Hypothalamus (tissue), 51 donors: ENCODE measurements at regions not wholly inside any gene's neighbourhood (a gene's known extent, or its start where the extent isn't known, plus 50 kb on each side); places are given as distances from the start of the nearest gene placed in this dataset.
"Not testable (repeated sequence)": the region's sequence is repeated elsewhere in the genome, so short reads cannot be mapped to it uniquely, and the experiment has no call there.

Experiments
- DNase-seq, 51 donors: peaks; one replicate each; lab custom pipeline; 2025; lab: John Stamatoyannopoulos, UW

- no peak for DNase-seq
Observed at GRCh38 chr12:59517522-59517921, 78.3 kb upstream of the SLC16A7 start.

GRCh38 chr12:59500915-59501314 lies 94.9 kb upstream of the SLC16A7 start:
- no peak for DNase-seq

- DNase-seq: peak in 1 of 51 donors; percentile 4
Observed at GRCh38 chr12:59500335-59500734, 95.5 kb upstream of the SLC16A7 start.

GRCh38 chr12:59499774-59500173 lies 96.1 kb upstream of the SLC16A7 start:
- no peak for DNase-seq

- no peak for DNase-seq
Observed at GRCh38 chr12:59494617-59495016, 101.2 kb upstream of the SLC16A7 start.

- DNase-seq: no peak
Observed at GRCh38 chr12:59491877-59492276, 104.0 kb upstream of the SLC16A7 start.

- DNase-seq: no peak
Observed at GRCh38 chr12:59486827-59487226, 109.0 kb upstream of the SLC16A7 start.

- DNase-seq: no peak
Observed at GRCh38 chr12:59484575-59484974, 111.3 kb upstream of the SLC16A7 start.

GRCh38 chr12:59474236-59474635 lies 121.6 kb upstream of the SLC16A7 start:
- not testable (repeated sequence) for DNase-seq

- no peak for DNase-seq
Observed at GRCh38 chr12:59472273-59472672, 123.6 kb upstream of the SLC16A7 start.

GRCh38 chr12:59459966-59460660 lies 135.7 kb upstream of the SLC16A7 start:
- no peak for DNase-seq

- no peak for DNase-seq
Observed at GRCh38 chr12:59453475-59453874, 142.4 kb upstream of the SLC16A7 start.

- DNase-seq: no peak
Observed at GRCh38 chr12:59452746-59453145, 143.1 kb upstream of the SLC16A7 start.

GRCh38 chr12:59452259-59452658 lies 143.6 kb upstream of the SLC16A7 start:
- no peak for DNase-seq

- DNase-seq: no peak
Observed at GRCh38 chr12:59446116-59446515, 149.7 kb upstream of the SLC16A7 start.

GRCh38 chr12:59444932-59445331 lies 150.9 kb upstream of the SLC16A7 start:
- no peak for DNase-seq

- no peak for DNase-seq
Observed at GRCh38 chr12:59432057-59432456, 163.8 kb upstream of the SLC16A7 start.

- peak in 1 of 51 donors; percentile 4 for DNase-seq
Observed at GRCh38 chr12:59431266-59431665, 164.6 kb upstream of the SLC16A7 start.

GRCh38 chr12:59429766-59430165 lies 166.1 kb upstream of the SLC16A7 start:
- no peak for DNase-seq

GRCh38 chr12:59425798-59426197 lies 170.0 kb upstream of the SLC16A7 start:
- no peak for DNase-seq

- not testable (repeated sequence) for DNase-seq
Observed at GRCh38 chr12:59424666-59425065, 171.2 kb upstream of the SLC16A7 start.

GRCh38 chr12:59414051-59414450 lies 181.8 kb upstream of the SLC16A7 start:
- no peak for DNase-seq

GRCh38 chr12:59408431-59408830 lies 187.4 kb upstream of the SLC16A7 start:
- DNase-seq: no peak
